MM.1S (cell line): ENCODE measurements at regions not wholly inside any gene's neighbourhood (a gene's known extent, or its start where the extent isn't known, plus 50 kb on each side); places are given as distances from the start of the nearest gene placed in this dataset.

Experiments
- DNase-seq: peaks from one replicate; pipeline ENCODE4 v3.0.0-alpha.2; 2015
- H2AFZ ChIP-seq: fragments of 300-600 bp; sonication (generic); 2 replicates; pipeline ENCODE4 v1.6.0; 2016; ENCODE audit warnings: antibody characterized with exemption, low read length
- H3F3A ChIP-seq: fragments of 300-600 bp; sonication (generic); 2 replicates; pipeline ENCODE4 v1.6.1; 2016; ENCODE audit warnings: mild to moderate bottlenecking, antibody characterized with exemption, low read length, moderate library complexity, mixed read lengths; ENCODE audit not compliant: insufficient read depth
- H3K27ac ChIP-seq: fragments of 300-600 bp; sonication (generic); 2 replicates; pipeline ENCODE4 v1.5.1; 2016; ENCODE audit warnings: mild to moderate bottlenecking, low read length
- H3K27me3 ChIP-seq: fragments of 300-600 bp; sonication (generic); replicated peaks from 2 replicates; pipeline ENCODE4 v1.6.0; 2016; ENCODE audit warnings: low read length; ENCODE audit not compliant: insufficient read depth
- H3K36me3 ChIP-seq: fragments of 300-600 bp; sonication (generic); replicated peaks from 2 replicates; pipeline ENCODE4 v1.6.1; 2016; ENCODE audit warnings: mild to moderate bottlenecking, low read length, mixed read lengths; ENCODE audit not compliant: insufficient read depth
- H3K4me1 ChIP-seq: fragments of 300-600 bp; sonication (generic); 2 replicates; pipeline ENCODE4 v1.6.1; 2016; ENCODE audit warnings: low read length, mixed read lengths
- H3K4me2 ChIP-seq: fragments of 300-600 bp; sonication (generic); 2 replicates; pipeline ENCODE4 v1.6.0; 2016; ENCODE audit warnings: low read depth, low read length
- H3K4me3 ChIP-seq: fragments of 300-600 bp; sonication (generic); 2 replicates; pipeline ENCODE4 v1.5.1; 2016; ENCODE audit warnings: low read length, mixed read lengths
- H3K79me2 ChIP-seq: fragments of 300-600 bp; sonication (generic); 2 replicates; pipeline ENCODE4 v1.6.1; 2016; ENCODE audit warnings: mixed run types, low read length, mixed read lengths
- H3K9ac ChIP-seq: fragments of 300-600 bp; sonication (generic); 2 replicates; pipeline ENCODE4 v1.6.1; 2016; ENCODE audit warnings: low read length, mixed read lengths
- H3K9me2 ChIP-seq: fragments of 300-600 bp; sonication (generic); replicated peaks from 2 replicates; pipeline ENCODE4 v1.6.1; 2016; ENCODE audit warnings: mild to moderate bottlenecking, low read length, mixed read lengths; ENCODE audit not compliant: insufficient read depth
- H3K9me3 ChIP-seq: fragments of 300-600 bp; sonication (generic); replicated peaks from 2 replicates; pipeline ENCODE4 v1.6.1; 2016; ENCODE audit warnings: mild to moderate bottlenecking, low read length, mixed read lengths; ENCODE audit not compliant: insufficient read depth
- H4K20me1 ChIP-seq: fragments of 300-600 bp; sonication (generic); 2 replicates; pipeline ENCODE4 v1.6.1; 2016; ENCODE audit warnings: mild to moderate bottlenecking, low read length, moderate library complexity, mixed read lengths; ENCODE audit not compliant: insufficient read depth
- EZH2 ChIP-seq: fragments of 300-600 bp; sonication (generic); optimal IDR thresholded peaks from 2 replicates; pipeline ENCODE3; 2017; ENCODE audit warnings: low read depth, mild to moderate bottlenecking, antibody characterized with exemption, low read length, mixed read lengths
- EZH2phosphoT487 ChIP-seq: fragments of 300-600 bp; sonication (generic); IDR thresholded peaks from 2 replicates; pipeline ENCODE4 v1.6.1; 2018; ENCODE audit warnings: antibody characterized with exemption, low read length
- TF ChIP-seq, protein P1 (sequence below): fragments of 300-600 bp; sonication (generic); IDR thresholded peaks from 2 replicates; pipeline ENCODE4 v1.5.1; 2016; ENCODE audit warnings: antibody characterized with exemption, low read length, mixed read lengths

DNA sequence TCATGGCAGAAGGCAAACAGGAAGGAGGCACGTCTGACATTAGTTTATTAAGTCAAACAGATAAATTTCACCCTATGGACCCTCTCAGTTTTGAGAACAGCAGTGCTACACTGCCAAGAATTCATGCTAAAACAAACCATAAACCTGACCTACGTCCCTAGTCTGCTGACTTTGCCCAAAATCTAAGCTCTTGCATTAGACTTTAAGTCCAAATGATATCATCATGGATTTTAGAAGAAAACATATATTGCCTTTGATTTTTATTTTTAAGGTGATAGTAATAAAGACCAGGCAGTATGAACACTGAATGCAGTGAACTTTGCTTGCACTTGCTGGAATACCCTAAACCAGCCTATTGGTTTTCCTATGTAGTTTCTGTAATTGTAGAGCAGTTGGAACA, 79.6 kb upstream of the GADL1 start:
- DNase-seq: no peak
- no peak overlapping the region for H3K9ac ChIP-seq
- H3K4me3 ChIP-seq: no peak overlapping the region
- no peaks in the 10 kb centered on the region for H4K20me1 ChIP-seq
- no peaks in the 10 kb centered on the region for H3F3A ChIP-seq
- no peaks in the 10 kb centered on the region for H3K4me1 ChIP-seq
- no peak overlapping the region for H3K4me2 ChIP-seq
- no peaks in the 10 kb centered on the region for H3K9me3 ChIP-seq
- no peaks in the 10 kb centered on the region for H3K79me2 ChIP-seq
- TF ChIP-seq, protein P1, sequence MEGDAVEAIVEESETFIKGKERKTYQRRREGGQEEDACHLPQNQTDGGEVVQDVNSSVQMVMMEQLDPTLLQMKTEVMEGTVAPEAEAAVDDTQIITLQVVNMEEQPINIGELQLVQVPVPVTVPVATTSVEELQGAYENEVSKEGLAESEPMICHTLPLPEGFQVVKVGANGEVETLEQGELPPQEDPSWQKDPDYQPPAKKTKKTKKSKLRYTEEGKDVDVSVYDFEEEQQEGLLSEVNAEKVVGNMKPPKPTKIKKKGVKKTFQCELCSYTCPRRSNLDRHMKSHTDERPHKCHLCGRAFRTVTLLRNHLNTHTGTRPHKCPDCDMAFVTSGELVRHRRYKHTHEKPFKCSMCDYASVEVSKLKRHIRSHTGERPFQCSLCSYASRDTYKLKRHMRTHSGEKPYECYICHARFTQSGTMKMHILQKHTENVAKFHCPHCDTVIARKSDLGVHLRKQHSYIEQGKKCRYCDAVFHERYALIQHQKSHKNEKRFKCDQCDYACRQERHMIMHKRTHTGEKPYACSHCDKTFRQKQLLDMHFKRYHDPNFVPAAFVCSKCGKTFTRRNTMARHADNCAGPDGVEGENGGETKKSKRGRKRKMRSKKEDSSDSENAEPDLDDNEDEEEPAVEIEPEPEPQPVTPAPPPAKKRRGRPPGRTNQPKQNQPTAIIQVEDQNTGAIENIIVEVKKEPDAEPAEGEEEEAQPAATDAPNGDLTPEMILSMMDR: no peak
- TF ChIP-seq EZH2 (no peak), EZH2phosphoT487 (no peak)
- no peaks in the 10 kb centered on the region for H3K27me3 ChIP-seq
- H2AFZ ChIP-seq: no peak overlapping the region
- H3K27ac ChIP-seq: no peak overlapping the region
- no peaks in the 10 kb centered on the region for H3K36me3 ChIP-seq
- no peaks in the 10 kb centered on the region for H3K9me2 ChIP-seq

- H3K27me3 ChIP-seq: no peaks in the 10 kb centered on the region
- H3K9me3 ChIP-seq: no peaks in the 10 kb centered on the region
- no peaks in the 10 kb centered on the region for H3K36me3 ChIP-seq
- H3K79me2 ChIP-seq: no peaks in the 10 kb centered on the region
- DNase-seq: no peak
- H3F3A ChIP-seq: no peaks in the 10 kb centered on the region
- no peak overlapping the region for H2AFZ ChIP-seq
- H3K9ac ChIP-seq: no peak overlapping the region
- H3K4me2 ChIP-seq: no peak overlapping the region
- H3K4me1 ChIP-seq: no peaks in the 10 kb centered on the region
- TF ChIP-seq, protein P1: no peak
- no peak overlapping the region for H3K4me3 ChIP-seq
- H3K27ac ChIP-seq: no peak overlapping the region
- H4K20me1 ChIP-seq: no peaks in the 10 kb centered on the region
- no peaks in the 10 kb centered on the region for H3K9me2 ChIP-seq
Measured at GRCh38 chr3:30977592-30977991, 83.1 kb upstream of the GADL1 start.

DNA sequence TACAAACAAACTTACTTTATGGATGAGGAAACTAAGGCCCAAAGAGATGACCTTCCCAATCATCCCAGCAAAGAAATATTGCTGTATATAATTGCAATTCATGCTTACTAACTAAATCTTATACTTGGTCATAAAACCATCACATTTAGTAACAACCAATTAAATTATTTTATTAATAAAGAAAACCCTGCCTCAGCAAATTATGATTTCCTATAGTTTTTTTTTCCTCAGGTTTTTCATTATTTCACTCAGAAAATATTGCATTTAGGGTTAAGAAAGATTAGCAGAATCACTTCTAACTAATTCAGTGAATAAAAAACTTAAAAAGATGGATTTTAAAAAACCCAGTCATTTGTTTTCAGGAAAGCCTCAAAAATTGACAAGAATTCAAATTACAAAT, 86.5 kb upstream of the GADL1 start:
- Histone ChIP-seq H3K9ac (no peak overlapping the region), H3K36me3 (no peaks in the 10 kb centered on the region), H3K4me2 (no peak overlapping the region), H4K20me1 (no peaks in the 10 kb centered on the region), H3K9me3 (no peaks in the 10 kb centered on the region), H3K4me3 (no peak overlapping the region), H2AFZ (no peak overlapping the region), H3F3A (no peaks in the 10 kb centered on the region), H3K9me2 (no peaks in the 10 kb centered on the region), H3K4me1 (no peaks in the 10 kb centered on the region), H3K79me2 (no peaks in the 10 kb centered on the region), H3K27me3 (no peaks in the 10 kb centered on the region), H3K27ac (no peak overlapping the region)
- DNase-seq: no peak
- TF ChIP-seq, protein P1: no peak
- TF ChIP-seq EZH2phosphoT487: no peak
- TF ChIP-seq EZH2: no peak
